Colonic mucosa (tissue), 4 donors: ENCODE measurements at regions not wholly inside any gene's neighbourhood (a gene's known extent, or its start where the extent isn't known, plus 50 kb on each side); places are given as distances from the start of the nearest gene placed in this dataset.

Source experiments
- DNase-seq: peaks from one replicate; pipeline ENCODE4 v3.0.0-alpha.2; 2020
- H3K27ac ChIP-seq: fragments of 200-600 bp; one replicate; pipeline ENCODE4 v1.8.0; 2021
- H3K27me3 ChIP-seq: fragments of 200-600 bp; one replicate; pipeline ENCODE4 v1.8.0; 2021
- H3K36me3 ChIP-seq: fragments of 200-600 bp; one replicate; pipeline ENCODE4 v1.8.0; 2021
- H3K4me1 ChIP-seq: fragments of 200-600 bp; one replicate; pipeline ENCODE4 v1.8.0; 2021; ENCODE audit warnings: mild to moderate bottlenecking
- H3K4me3 ChIP-seq: fragments of 200-600 bp; one replicate; pipeline ENCODE4 v1.8.0; 2021
- H3K9ac ChIP-seq, 2 donors: one replicate each; pipeline ENCODE4 v1.7.0; 2013; ENCODE audit warnings: control low read depth in 2 of 2, low read depth in 2 of 2, low read length in 2 of 2
- H3K9me3 ChIP-seq: fragments of 200-600 bp; one replicate; pipeline ENCODE4 v1.8.0; 2021
- CTCF ChIP-seq: fragments of 200-600 bp; IDR thresholded peaks from one replicate; pipeline ENCODE4 v1.8.0; 2022; ENCODE audit warnings: antibody characterized with exemption, mild to moderate bottlenecking
- intact Hi-C: fragments of 100-400 bp; cut with DNase I; formaldehyde crosslinking; loops from one replicate; pipeline ENCODE4 v1.14.1; 2022
- donor health status: healthy.
- donor health status: DM: no; HTN: no; CAD: no.
- donor health status: DM: no; HTN: no; CAD: no.

- Histone ChIP-seq H3K9me3 (no peaks in the 10 kb centered on the region), H3K27ac (no peak overlapping the region), H3K36me3 (no peaks in the 10 kb centered on the region), H3K27me3 (no peaks in the 10 kb centered on the region), H3K9ac (no peak overlapping the region), H3K4me1 (no peaks in the 10 kb centered on the region), H3K4me3 (no peak overlapping the region)
- DNase-seq = no peak
- TF ChIP-seq CTCF = no peak
- intact Hi-C loops = no loop called here
Observed at GRCh38 chr3:124318656-124319055, 326.7 kb upstream of the ROPN1 start.

- H3K9me3 ChIP-seq = no peaks in the 10 kb centered on the region
- no peak for TF ChIP-seq CTCF
- no peaks in the 10 kb centered on the region for H3K27me3 ChIP-seq
- H3K36me3 ChIP-seq = no peaks in the 10 kb centered on the region
- H3K9ac ChIP-seq = no peak overlapping the region
- H3K4me3 ChIP-seq = no peak overlapping the region
- intact Hi-C loops = no loop called here
- no peak for DNase-seq
- H3K27ac ChIP-seq = no peak overlapping the region
- no peaks in the 10 kb centered on the region for H3K4me1 ChIP-seq
Observed at GRCh38 chr3:124320976-124321375, 329.1 kb upstream of the ROPN1 start.

GRCh38 chr3:124322309-124322880 is 330.5 kb upstream of the ROPN1 start:
- no peak overlapping the region for H3K4me3 ChIP-seq
- no peaks in the 10 kb centered on the region for H3K36me3 ChIP-seq
- intact Hi-C loops = no loop called here

GRCh38 chr3:124322966-124323365 is 331.0 kb upstream of the ROPN1 start:
- intact Hi-C loops = no loop called here
- H3K9ac ChIP-seq = no peak overlapping the region

More at GRCh38 chr3:124322309-124322880, 330.5 kb upstream of the ROPN1 start:
- Histone ChIP-seq H3K4me1 (no peaks in the 10 kb centered on the region), H3K27ac (no peak overlapping the region), H3K9ac (no peak overlapping the region), H3K27me3 (no peaks in the 10 kb centered on the region), H3K9me3 (no peaks in the 10 kb centered on the region)
- no peak for DNase-seq
- no peak for TF ChIP-seq CTCF

GRCh38 chr3:124325248-124325647 is 333.3 kb upstream of the ROPN1 start:
- no peak overlapping the region for H3K27ac ChIP-seq
- H3K36me3 ChIP-seq = no peaks in the 10 kb centered on the region
- H3K27me3 ChIP-seq = no peaks in the 10 kb centered on the region
- no peak for DNase-seq
- H3K9ac ChIP-seq = no peak overlapping the region
- H3K4me3 ChIP-seq = no peak overlapping the region
- intact Hi-C loops = no loop called here
- no peaks in the 10 kb centered on the region for H3K9me3 ChIP-seq
- TF ChIP-seq CTCF = no peak
- no peaks in the 10 kb centered on the region for H3K4me1 ChIP-seq

More at GRCh38 chr3:124322966-124323365, 331.0 kb upstream of the ROPN1 start:
- TF ChIP-seq CTCF = no peak
- no peaks in the 10 kb centered on the region for H3K27me3 ChIP-seq
- H3K27ac ChIP-seq = no peak overlapping the region
- no peaks in the 10 kb centered on the region for H3K9me3 ChIP-seq
- no peaks in the 10 kb centered on the region for H3K36me3 ChIP-seq
- no peaks in the 10 kb centered on the region for H3K4me1 ChIP-seq
- DNase-seq = no peak
- H3K4me3 ChIP-seq = no peak overlapping the region
